SH-SY5Y (cell line): ENCODE measurements at regions not wholly inside any gene's neighbourhood (a gene's known extent, or its start where the extent isn't known, plus 50 kb on each side); places are given as distances from the start of the nearest gene placed in this dataset.

Experiments
- GATA2 ChIP-seq: IDR thresholded peaks from 2 replicates; pipeline ENCODE4 v1.6.1; 2011; ENCODE audit warnings: mild to moderate bottlenecking, low read depth, low read length
- GATA3 ChIP-seq: IDR thresholded peaks from 2 replicates; pipeline ENCODE4 v1.6.1; 2011; ENCODE audit warnings: low read depth, mild to moderate bottlenecking, low read length, moderate library complexity

- TF ChIP-seq GATA3: no peak
- TF ChIP-seq GATA2: no peak
Measured at GRCh38 chr3:34046154-34046553, 247.7 kb downstream of the PDCD6IP start.
